ENCODE measurements at regions not wholly inside any gene's neighbourhood (a gene's known extent, or its start where the extent isn't known, plus 50 kb on each side); places are given as distances from the start of the nearest gene placed in this dataset.

- TF ChIP-seq CTCF (IDR thresholded peaks at IDR 0.05) (no peak), POLR2A (IDR thresholded peaks at IDR 0.05) (no peak)
Observed at GRCh38 chr18:71301596-71301995, 1012.8 kb downstream of the SOCS6 start.

Measured in uterus (tissue), 2 donors.